GM12873 (cell line): ENCODE measurements at regions not wholly inside any gene's neighbourhood (a gene's known extent, or its start where the extent isn't known, plus 50 kb on each side); places are given as distances from the start of the nearest gene placed in this dataset.

Source experiments
- CTCF ChIP-seq: IDR thresholded peaks from 2 replicates; pipeline ENCODE4 v1.5.1; 2012; ENCODE audit warnings: low read depth, mild to moderate bottlenecking, moderate library complexity, low read length, control low read depth; ENCODE audit not compliant: insufficient read depth; ENCODE audit errors: missing control alignments

GRCh38 chr5:143491646-143492045 lies 88.2 kb upstream of the NR3C1 start:
- no peak for TF ChIP-seq CTCF

- TF ChIP-seq CTCF = no peak
These were observed 84.9 kb upstream of the NR3C1 start for GRCh38 chr5:143488381-143488780.

GRCh38 chr5:143484601-143485000 lies 81.1 kb upstream of the NR3C1 start:
- no peak for TF ChIP-seq CTCF

GRCh38 chr5:143481697-143482531 lies 78.4 kb upstream of the NR3C1 start:
- no peak for TF ChIP-seq CTCF

- no peak for TF ChIP-seq CTCF
These were observed 76.5 kb upstream of the NR3C1 start for GRCh38 chr5:143480001-143480400.

- TF ChIP-seq CTCF = no peak
These were observed 75.9 kb upstream of the NR3C1 start for GRCh38 chr5:143479394-143479793.

GRCh38 chr5:143476601-143477211 lies 73.2 kb upstream of the NR3C1 start:
- TF ChIP-seq CTCF = no peak
